ENCODE measurements at regions not wholly inside any gene's neighbourhood (a gene's known extent, or its start where the extent isn't known, plus 50 kb on each side); places are given as distances from the start of the nearest gene placed in this dataset.

DNA sequence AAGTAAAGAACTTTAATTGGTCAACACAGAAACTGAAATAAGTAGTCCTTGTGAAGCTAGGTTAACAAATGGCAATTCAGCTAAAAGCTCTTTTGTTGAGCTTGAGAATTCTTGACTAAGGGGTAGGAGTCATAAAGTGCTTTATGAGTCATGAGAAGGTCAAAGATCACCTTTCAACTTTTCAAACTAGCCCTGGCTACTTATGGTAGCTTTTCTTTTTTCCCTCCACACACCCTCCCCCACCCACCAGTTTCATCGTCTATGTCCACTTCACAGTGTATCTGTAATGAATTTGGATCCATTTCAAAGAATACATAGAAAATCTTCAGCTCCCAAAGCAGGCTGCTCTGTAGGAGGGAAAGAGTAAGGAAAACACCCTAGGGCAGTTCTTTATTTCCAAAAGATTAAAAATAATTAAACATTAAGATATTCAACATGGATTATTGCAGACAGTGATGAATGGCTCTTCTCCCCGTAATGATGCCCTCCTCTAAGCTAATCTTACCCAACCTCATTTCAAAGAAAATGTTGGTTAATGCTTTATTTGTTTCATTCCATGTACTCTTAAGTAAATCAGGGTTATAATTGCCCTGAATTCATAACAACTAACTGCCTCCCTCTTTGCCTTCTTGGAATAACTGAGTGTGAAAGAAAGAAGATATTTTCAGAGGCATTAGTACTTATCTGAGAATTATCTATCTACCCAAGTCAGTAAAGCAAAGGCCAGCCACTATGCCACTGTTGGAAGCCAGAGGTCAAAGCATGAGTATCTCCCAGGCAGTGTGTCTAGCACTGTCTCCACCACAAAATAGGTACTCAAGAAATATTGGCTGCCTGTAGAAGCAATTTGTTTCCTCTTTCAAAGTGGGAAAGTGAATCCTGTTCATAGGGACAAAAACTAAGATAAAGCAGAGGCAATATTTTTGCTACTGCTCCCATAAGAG lies 290.6 kb downstream of the PIK3R1 start:
- WGBS (ENCODE audit: low lambda C conversion rate) = 0% methylated on average over 2 of the region's 2 CpGs
- intact Hi-C loops (cut with micrococcal nuclease; ENCODE audit: unreplicated experiment) = no loop called here
- Histone ChIP-seq H3K4me3 (replicated peaks in 1 of 3; ENCODE audit: insufficient read depth in 1 of 3, low read depth in 2 of 3, low read length in 3 of 3) (no peak overlapping the region), H3K27me3 (ENCODE audit: control insufficient read depth in 1 of 2, insufficient read depth in 2 of 2, low read length in 2 of 2) (no peaks in the 10 kb centered on the region), H3K4me1 (ENCODE audit: insufficient read depth, low read length) (no peaks in the 10 kb centered on the region), H3K36me3 (replicated peaks in 1 of 2; ENCODE audit: control insufficient read depth in 1 of 2, insufficient read depth in 2 of 2, low read length in 2 of 2) (no peaks in the 10 kb centered on the region), H3K4me2 (ENCODE audit: low read depth, low read length) (no peak overlapping the region), H3K9me3 (ENCODE audit: low read length) (no peaks in the 10 kb centered on the region), H3K9ac (ENCODE audit: insufficient read depth, low read depth, low read length) (no peak overlapping the region), H3K79me2 (ENCODE audit: insufficient read depth, low read length) (no peaks in the 10 kb centered on the region), H3K27ac (ENCODE audit: extremely low read length, insufficient read depth, low read length) (no peak overlapping the region), H2AFZ (ENCODE audit: low read length) (no peak overlapping the region), H4K20me1 (ENCODE audit: insufficient read depth, low read length) (no peaks in the 10 kb centered on the region)
- ChIA-PET POLR2A (no interaction called here), CTCF (ENCODE audit: low intra/inter-chr PET ratio, low total read pairs) (no interaction called here)
- BruUV-seq (replicated peaks) = no TSS peak
- in situ Hi-C loops (cut with HindIII; ENCODE audit: extremely low pct_ligation_motif_present, low pct_unique_long_range_greater_than_20kb) = no loop called here
- peak; percentile 54 for DNase-seq (ENCODE audit: low spot score)
- FAIRE-seq = no peak
- ATAC-seq = no peak
- TF ChIP-seq ZNF761 (CRISPR knock-in tag; conservative IDR thresholded peaks at IDR 0.05) (no peak), KAT2B (IDR thresholded peaks at IDR 0.05; ENCODE audit: borderline replicate concordance, low read depth, low read length) (no peak), SRSF1 (optimal IDR thresholded peaks at IDR 0.05; ENCODE audit: low read depth, low read length) (no peak), FUBP1 (CRISPR knock-in tag; IDR thresholded peaks at IDR 0.05; ENCODE audit: borderline replicate concordance) (no peak), ZNF460 (CRISPR knock-in tag; IDR thresholded peaks at IDR 0.05; ENCODE audit: borderline replicate concordance) (no peak), SP2 (CRISPR knock-in tag; IDR thresholded peaks at IDR 0.05) (no peak), FOXP1 (IDR thresholded peaks at IDR 0.05) (no peak), FOXP1 (CRISPR knock-in tag; IDR thresholded peaks at IDR 0.05) (no peak), JUND (CRISPR knock-in tag; IDR thresholded peaks at IDR 0.05) (no peak), NR2F6 (IDR thresholded peaks at IDR 0.05) (peak; percentile 35; the same call in 1 of the 2 replicates), NR2F6 (CRISPR knock-in tag; IDR thresholded peaks at IDR 0.05) (0 out of 2 replicates have a peak, but pooled peaks have one; percentile 32), NR2F1 (CRISPR knock-in tag; IDR thresholded peaks at IDR 0.05) (peak in 1 of 2 experiments; percentile 63; a peak in 2 of 4 replicates), DBP (CRISPR knock-in tag; IDR thresholded peaks at IDR 0.05; ENCODE audit: not compliant biosample characterization) (no peak), ZNF839 (CRISPR knock-in tag; IDR thresholded peaks at IDR 0.05; ENCODE audit: borderline replicate concordance) (no peak), ZNF335 (CRISPR knock-in tag; IDR thresholded peaks at IDR 0.05) (no peak), CC2D1A (CRISPR knock-in tag; IDR thresholded peaks at IDR 0.05) (no peak), TBL1XR1 (IDR thresholded peaks at IDR 0.05; ENCODE audit: borderline replicate concordance, low read length, partially characterized antibody) (no peak), ZNF883 (CRISPR knock-in tag; IDR thresholded peaks at IDR 0.05; ENCODE audit: not compliant biosample characterization) (no peak)
- TF ChIP-seq, protein P1, sequence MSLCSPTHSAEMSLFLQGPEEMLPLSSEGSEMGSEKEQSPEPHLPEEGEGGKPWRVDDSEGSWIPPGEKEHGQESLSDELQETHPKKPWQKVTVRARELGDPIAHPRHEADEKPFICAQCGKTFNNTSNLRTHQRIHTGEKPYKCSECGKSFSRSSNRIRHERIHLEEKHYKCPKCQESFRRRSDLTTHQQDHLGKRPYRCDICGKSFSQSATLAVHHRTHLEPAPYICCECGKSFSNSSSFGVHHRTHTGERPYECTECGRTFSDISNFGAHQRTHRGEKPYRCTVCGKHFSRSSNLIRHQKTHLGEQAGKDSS (CRISPR knock-in tag; IDR thresholded peaks at IDR 0.05; ENCODE audit: borderline replicate concordance, low read depth) = no peak
- TF ChIP-seq, protein P2, sequence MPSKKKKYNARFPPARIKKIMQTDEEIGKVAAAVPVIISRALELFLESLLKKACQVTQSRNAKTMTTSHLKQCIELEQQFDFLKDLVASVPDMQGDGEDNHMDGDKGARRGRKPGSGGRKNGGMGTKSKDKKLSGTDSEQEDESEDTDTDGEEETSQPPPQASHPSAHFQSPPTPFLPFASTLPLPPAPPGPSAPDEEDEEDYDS (CRISPR knock-in tag; IDR thresholded peaks at IDR 0.05) = no peak
- TF ChIP-seq, protein P3, sequence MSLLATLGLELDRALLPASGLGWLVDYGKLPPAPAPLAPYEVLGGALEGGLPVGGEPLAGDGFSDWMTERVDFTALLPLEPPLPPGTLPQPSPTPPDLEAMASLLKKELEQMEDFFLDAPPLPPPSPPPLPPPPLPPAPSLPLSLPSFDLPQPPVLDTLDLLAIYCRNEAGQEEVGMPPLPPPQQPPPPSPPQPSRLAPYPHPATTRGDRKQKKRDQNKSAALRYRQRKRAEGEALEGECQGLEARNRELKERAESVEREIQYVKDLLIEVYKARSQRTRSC (CRISPR knock-in tag; IDR thresholded peaks at IDR 0.05; ENCODE audit: low read depth) = no peak

Data from HepG2 (cell line).